ENCODE measurements at regions not wholly inside any gene's neighbourhood (a gene's known extent, or its start where the extent isn't known, plus 50 kb on each side); places are given as distances from the start of the nearest gene placed in this dataset.

DNA sequence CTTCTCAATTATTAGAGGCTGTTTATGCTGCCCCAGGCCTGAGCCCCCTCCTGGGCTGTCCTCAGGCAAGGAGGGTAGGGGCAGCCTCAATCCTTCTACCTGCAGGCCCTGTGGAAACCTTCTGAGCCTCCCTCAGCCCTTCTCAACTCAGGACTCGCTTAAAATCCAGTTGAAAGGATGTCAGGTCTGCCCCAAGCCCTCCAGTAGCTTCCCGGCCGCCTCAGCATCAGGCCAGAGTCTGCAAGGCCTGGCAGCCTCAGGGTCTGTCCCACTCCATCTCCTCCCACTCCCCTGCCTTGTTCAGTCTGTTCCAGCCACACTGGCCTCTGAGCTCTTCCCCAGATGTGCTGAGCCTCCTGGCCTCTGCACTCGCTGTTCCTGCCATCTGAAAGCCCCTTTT is 52.2 kb downstream of the KATNIP start:
- TF ChIP-seq, protein P1, sequence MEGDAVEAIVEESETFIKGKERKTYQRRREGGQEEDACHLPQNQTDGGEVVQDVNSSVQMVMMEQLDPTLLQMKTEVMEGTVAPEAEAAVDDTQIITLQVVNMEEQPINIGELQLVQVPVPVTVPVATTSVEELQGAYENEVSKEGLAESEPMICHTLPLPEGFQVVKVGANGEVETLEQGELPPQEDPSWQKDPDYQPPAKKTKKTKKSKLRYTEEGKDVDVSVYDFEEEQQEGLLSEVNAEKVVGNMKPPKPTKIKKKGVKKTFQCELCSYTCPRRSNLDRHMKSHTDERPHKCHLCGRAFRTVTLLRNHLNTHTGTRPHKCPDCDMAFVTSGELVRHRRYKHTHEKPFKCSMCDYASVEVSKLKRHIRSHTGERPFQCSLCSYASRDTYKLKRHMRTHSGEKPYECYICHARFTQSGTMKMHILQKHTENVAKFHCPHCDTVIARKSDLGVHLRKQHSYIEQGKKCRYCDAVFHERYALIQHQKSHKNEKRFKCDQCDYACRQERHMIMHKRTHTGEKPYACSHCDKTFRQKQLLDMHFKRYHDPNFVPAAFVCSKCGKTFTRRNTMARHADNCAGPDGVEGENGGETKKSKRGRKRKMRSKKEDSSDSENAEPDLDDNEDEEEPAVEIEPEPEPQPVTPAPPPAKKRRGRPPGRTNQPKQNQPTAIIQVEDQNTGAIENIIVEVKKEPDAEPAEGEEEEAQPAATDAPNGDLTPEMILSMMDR (IDR thresholded peaks at IDR 0.05; ENCODE audit: borderline replicate concordance, extremely low read depth, low read length, poor library complexity, severe bottlenecking), result no peak
- TF ChIP-seq EZH2 (IDR thresholded peaks at IDR 0.05; ENCODE audit: borderline replicate concordance, low read depth, low read length, severe bottlenecking), result no peak
